ENCODE measurements at regions not wholly inside any gene's neighbourhood (a gene's known extent, or its start where the extent isn't known, plus 50 kb on each side); places are given as distances from the start of the nearest gene placed in this dataset.

DNA sequence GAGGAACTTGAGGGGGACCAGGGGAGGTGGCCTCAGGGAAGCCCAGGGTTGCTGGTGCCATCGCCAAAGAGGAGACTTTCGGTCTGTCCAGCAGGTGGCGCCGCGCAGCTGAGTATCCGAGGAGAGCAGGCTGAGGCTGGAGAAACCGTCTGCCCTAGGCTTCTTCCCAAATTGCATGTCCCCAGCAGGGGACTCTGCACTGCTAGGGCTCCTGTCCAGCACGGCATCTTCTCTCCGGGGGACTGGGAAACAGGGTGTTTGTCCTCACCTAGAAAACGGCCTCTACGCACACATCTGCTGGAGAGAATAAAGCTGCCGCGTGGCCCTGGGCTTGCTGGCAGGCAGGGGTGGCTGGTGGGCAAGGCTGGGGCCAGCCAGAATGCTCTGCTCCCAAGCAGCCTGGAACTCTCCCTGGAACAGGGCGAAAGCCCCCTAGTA is 161.9 kb downstream of the SH2D4B start:
- no peak for TF ChIP-seq TAF1 (IDR thresholded peaks at IDR 0.05; ENCODE audit: borderline replicate concordance, low read depth, low read length)
- no peak for TF ChIP-seq EP300 (IDR thresholded peaks at IDR 0.05; ENCODE audit: borderline replicate concordance in 1 of 2, control insufficient read depth in 1 of 2, low read depth in 2 of 2, low read length in 2 of 2)
- TF ChIP-seq, protein P1, sequence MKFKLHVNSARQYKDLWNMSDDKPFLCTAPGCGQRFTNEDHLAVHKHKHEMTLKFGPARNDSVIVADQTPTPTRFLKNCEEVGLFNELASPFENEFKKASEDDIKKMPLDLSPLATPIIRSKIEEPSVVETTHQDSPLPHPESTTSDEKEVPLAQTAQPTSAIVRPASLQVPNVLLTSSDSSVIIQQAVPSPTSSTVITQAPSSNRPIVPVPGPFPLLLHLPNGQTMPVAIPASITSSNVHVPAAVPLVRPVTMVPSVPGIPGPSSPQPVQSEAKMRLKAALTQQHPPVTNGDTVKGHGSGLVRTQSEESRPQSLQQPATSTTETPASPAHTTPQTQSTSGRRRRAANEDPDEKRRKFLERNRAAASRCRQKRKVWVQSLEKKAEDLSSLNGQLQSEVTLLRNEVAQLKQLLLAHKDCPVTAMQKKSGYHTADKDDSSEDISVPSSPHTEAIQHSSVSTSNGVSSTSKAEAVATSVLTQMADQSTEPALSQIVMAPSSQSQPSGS (IDR thresholded peaks at IDR 0.05; ENCODE audit: low read length), result no peak
- TF ChIP-seq, protein P2, sequence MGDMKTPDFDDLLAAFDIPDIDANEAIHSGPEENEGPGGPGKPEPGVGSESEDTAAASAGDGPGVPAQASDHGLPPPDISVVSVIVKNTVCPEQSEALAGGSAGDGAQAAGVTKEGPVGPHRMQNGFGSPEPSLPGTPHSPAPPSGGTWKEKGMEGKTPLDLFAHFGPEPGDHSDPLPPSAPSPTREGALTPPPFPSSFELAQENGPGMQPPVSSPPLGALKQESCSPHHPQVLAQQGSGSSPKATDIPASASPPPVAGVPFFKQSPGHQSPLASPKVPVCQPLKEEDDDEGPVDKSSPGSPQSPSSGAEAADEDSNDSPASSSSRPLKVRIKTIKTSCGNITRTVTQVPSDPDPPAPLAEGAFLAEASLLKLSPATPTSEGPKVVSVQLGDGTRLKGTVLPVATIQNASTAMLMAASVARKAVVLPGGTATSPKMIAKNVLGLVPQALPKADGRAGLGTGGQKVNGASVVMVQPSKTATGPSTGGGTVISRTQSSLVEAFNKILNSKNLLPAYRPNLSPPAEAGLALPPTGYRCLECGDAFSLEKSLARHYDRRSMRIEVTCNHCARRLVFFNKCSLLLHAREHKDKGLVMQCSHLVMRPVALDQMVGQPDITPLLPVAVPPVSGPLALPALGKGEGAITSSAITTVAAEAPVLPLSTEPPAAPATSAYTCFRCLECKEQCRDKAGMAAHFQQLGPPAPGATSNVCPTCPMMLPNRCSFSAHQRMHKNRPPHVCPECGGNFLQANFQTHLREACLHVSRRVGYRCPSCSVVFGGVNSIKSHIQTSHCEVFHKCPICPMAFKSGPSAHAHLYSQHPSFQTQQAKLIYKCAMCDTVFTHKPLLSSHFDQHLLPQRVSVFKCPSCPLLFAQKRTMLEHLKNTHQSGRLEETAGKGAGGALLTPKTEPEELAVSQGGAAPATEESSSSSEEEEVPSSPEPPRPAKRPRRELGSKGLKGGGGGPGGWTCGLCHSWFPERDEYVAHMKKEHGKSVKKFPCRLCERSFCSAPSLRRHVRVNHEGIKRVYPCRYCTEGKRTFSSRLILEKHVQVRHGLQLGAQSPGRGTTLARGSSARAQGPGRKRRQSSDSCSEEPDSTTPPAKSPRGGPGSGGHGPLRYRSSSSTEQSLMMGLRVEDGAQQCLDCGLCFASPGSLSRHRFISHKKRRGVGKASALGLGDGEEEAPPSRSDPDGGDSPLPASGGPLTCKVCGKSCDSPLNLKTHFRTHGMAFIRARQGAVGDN (IDR thresholded peaks at IDR 0.05), result no peak
- no peak for TF ChIP-seq HDAC2 (IDR thresholded peaks at IDR 0.05)
- TF ChIP-seq, protein P3, sequence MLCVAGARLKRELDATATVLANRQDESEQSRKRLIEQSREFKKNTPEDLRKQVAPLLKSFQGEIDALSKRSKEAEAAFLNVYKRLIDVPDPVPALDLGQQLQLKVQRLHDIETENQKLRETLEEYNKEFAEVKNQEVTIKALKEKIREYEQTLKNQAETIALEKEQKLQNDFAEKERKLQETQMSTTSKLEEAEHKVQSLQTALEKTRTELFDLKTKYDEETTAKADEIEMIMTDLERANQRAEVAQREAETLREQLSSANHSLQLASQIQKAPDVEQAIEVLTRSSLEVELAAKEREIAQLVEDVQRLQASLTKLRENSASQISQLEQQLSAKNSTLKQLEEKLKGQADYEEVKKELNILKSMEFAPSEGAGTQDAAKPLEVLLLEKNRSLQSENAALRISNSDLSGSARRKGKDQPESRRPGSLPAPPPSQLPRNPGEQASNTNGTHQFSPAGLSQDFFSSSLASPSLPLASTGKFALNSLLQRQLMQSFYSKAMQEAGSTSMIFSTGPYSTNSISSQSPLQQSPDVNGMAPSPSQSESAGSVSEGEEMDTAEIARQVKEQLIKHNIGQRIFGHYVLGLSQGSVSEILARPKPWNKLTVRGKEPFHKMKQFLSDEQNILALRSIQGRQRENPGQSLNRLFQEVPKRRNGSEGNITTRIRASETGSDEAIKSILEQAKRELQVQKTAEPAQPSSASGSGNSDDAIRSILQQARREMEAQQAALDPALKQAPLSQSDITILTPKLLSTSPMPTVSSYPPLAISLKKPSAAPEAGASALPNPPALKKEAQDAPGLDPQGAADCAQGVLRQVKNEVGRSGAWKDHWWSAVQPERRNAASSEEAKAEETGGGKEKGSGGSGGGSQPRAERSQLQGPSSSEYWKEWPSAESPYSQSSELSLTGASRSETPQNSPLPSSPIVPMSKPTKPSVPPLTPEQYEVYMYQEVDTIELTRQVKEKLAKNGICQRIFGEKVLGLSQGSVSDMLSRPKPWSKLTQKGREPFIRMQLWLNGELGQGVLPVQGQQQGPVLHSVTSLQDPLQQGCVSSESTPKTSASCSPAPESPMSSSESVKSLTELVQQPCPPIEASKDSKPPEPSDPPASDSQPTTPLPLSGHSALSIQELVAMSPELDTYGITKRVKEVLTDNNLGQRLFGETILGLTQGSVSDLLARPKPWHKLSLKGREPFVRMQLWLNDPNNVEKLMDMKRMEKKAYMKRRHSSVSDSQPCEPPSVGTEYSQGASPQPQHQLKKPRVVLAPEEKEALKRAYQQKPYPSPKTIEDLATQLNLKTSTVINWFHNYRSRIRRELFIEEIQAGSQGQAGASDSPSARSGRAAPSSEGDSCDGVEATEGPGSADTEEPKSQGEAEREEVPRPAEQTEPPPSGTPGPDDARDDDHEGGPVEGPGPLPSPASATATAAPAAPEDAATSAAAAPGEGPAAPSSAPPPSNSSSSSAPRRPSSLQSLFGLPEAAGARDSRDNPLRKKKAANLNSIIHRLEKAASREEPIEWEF (IDR thresholded peaks at IDR 0.05; ENCODE audit: insufficient replicate concordance, low read depth, low read length), result no peak
- TF ChIP-seq, protein P4, sequence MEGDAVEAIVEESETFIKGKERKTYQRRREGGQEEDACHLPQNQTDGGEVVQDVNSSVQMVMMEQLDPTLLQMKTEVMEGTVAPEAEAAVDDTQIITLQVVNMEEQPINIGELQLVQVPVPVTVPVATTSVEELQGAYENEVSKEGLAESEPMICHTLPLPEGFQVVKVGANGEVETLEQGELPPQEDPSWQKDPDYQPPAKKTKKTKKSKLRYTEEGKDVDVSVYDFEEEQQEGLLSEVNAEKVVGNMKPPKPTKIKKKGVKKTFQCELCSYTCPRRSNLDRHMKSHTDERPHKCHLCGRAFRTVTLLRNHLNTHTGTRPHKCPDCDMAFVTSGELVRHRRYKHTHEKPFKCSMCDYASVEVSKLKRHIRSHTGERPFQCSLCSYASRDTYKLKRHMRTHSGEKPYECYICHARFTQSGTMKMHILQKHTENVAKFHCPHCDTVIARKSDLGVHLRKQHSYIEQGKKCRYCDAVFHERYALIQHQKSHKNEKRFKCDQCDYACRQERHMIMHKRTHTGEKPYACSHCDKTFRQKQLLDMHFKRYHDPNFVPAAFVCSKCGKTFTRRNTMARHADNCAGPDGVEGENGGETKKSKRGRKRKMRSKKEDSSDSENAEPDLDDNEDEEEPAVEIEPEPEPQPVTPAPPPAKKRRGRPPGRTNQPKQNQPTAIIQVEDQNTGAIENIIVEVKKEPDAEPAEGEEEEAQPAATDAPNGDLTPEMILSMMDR (IDR thresholded peaks at IDR 0.05 in 2 of 3, conservative IDR thresholded peaks at IDR 0.05 in 1 of 3; ENCODE audit: control insufficient read depth in 2 of 3, extremely low read depth in 1 of 3, insufficient read depth in 1 of 3, low read depth in 3 of 3, low read length in 3 of 3), result peak; percentile 88 to 92 (median 90)
- no peak for TF ChIP-seq JUNB (IDR thresholded peaks at IDR 0.05)
